ENCODE measurements at regions not wholly inside any gene's neighbourhood (a gene's known extent, or its start where the extent isn't known, plus 50 kb on each side); places are given as distances from the start of the nearest gene placed in this dataset.
A peak's percentile ranks its signal among the peaks of the same experiment; 100 is the strongest.

DNA sequence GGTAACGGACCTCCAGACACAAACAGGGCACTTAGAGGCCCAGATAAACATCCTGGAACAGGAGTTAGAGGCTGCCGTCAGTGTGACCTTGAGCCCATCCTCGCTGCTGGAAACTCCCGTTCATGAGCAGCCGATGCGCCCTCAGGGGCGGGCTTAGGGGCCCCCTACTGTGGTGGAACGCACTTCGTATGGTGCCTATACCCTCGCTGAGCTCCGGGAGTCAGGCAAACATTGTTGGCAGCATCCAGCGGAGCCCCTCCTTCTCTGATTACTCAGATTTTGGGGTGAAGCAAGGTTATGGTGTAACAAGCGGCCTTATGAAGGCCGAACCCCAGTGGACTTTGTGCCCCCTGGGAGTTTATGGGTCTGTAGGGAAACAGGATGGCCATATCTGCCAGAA is 205.3 kb upstream of the SYT4 start:
- DNase-seq, result no peak

DNA sequence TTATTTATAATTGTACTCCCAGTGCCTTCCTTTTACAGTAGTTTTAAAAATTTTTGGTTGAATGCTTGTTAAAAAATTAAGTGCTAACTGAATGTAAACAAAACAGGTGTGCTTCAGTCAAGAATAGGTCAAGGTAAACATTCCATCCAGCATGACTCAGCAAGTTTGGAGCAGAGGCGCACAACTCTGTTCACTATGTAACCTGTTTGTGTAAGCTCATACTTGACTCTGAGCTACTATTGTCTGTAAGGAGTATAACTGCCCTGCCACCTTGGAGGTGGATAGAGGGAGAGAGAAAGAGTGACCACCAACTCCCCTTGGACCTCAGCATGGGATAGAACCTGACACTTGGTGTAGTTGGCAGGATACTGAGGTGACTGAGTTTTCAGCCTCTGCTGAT is 207.4 kb upstream of the SYT4 start:
- no peak for DNase-seq

DNA sequence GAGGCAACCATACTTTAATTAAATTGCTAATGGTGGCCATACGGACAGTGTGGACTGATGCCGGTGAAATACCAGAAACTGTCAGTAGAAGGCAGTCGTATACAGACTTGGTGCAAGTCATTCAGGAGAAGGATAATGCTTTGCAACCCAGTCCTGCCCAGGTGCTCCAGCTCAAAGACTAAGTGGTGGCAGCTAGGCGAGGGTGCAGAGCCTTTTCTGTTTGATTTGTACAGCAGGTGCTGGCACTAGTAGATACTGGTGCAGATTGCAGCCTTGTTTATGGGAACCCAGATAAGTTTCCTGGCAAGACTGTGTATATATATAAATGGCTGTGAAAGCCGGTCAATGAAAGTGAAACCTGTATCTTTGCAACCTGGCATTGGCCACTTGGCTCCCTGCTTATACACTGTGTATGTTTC is 208.3 kb upstream of the SYT4 start:
- DNase-seq, result no peak

DNA sequence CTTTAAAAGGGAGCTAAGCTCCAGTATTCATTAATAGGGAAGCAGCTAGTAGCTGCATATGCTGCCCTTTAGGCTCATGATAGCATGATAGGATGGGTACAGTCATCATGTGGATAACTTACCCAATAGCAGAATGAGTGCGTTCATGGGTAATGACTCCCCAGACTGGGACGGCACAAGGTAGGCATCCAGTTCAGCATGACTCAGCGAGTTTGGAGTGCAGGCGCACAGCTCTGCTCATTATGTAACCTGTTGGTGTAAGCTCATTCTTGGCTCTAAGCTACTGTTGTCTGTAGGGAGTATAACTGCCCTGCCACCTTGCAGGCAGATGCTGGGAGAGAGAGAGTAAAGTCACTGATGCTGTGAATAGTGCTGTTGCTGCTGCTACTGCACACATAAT is 209.2 kb upstream of the SYT4 start:
- no peak for DNase-seq

DNA sequence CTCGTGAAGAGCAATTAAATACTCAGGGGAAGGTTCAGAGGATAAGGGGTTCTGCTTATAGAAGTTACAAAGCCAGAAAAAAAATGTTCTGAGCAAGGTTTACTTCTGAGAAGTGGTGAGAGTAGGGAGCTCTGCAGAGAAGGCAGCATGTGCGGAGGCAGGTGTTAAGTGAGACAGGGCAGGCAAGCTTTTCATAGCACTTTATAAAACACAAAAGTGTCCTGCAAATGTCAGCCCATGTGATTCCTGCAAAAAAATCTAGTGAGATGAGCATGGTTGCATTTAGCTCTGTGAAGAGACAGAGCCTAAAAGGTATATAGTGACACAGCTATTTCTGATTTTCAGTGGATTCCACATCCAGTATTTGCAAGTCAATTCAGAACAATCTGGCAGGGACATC is 223.8 kb upstream of the SYT4 start:
- DNase-seq, result no peak

DNA sequence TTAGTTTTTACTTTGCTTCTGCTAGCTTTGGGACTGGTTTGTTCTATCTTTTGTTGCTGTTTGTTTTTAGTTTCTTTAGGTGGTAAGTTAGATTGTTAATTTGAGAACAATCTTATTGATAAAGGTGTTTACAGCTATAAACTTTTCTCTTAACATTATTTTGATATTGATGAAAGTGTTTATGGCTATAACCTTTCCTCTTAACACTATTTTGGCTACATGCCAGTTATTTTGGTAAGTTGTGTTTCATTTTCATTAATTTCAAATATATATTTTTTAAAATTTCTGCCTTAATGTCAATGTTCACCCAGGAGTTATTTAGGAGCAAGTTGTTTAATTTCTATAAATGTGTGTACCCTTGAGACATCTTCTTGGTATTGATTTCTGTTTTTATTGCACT is 229.6 kb upstream of the SYT4 start:
- DNase-seq, result no peak

DNA sequence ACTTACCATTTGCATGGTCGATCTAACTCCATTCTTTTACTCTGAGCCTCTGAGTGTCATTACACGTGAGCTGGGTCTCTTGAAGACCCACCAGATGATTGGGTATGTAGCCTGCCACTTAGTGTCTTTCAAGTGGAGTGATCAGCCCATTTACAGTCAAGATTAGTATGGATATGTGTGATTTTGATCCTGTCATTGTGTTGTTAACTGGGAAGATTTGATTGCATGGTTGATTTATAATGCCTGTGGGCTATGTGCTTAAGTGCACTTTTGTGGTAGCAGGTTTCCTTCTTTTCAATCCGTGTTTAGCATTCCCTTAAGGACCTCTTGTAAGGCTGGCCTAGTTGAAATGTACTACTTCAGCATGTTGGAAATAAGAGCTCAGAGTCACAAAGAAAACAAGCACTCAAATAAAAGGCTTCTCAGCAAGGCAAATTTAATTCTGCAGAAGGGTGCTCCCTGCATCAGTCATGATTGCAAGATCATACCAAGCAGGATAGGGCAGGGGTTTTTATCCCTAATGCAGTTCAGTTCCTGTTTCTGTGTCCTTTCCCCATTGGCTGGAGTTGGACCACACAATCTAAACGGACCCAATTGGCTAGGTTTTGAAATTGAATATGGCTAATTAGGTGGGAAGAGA is 230.7 kb upstream of the SYT4 start:
- no peak for DNase-seq

DNA sequence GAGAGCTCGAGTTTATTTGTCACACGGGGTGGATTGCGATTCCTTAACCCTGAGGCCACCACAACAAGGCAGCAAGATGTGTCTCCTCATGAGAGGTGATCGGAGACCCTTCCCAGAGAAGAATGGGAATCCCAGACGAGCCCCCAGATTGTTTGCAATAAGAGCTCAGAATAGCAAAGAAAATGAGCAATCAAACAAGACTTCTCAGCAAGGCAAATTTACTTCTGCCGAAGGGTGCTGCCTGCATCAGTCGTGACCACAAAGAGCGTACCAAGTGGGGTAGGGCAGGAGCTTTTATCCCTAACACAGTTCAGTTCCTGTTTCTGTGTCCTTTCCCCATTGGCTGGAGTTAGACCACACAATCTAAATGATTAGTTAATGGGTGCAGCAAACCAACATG is 237.5 kb upstream of the SYT4 start:
- no peak for DNase-seq

DNA sequence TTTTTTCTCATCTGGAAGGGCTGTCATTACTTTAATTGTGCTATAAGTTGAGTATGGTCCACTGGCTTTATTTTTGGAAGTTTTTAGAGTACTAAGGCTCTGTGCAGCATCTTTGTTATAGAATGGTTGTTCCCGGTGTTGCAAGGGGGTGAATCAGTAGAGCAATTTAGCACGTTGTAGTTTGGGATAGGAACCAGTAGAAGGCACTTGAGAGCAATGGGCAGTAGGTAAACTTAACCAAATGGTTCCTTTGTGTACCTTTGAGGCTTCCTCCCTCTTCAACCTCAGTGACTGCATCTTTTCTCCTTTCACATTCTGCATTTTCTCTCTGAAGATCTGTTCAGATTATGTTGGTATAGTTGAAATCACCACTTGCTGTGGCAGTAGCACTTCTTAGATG is 238.2 kb upstream of the SYT4 start:
- no peak for DNase-seq

DNA sequence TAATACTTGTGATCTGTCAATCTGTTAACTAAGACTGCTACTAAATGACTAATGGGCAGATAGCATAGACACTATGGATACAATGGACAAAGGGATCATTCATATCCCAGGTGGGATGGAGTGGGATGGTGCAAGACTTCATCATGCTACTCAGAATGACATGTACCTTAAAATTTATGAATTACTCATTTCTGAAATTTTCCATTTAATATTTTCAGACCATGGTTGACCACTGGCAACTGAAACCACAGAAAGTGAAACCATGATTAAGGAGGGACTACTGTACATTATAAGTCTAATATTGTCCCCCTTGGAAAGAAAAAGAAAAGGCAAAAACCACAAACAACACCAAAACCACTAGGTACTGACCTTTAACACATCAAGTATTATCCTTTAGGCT is 247.0 kb upstream of the SYT4 start:
- DNase-seq, result no peak

DNA sequence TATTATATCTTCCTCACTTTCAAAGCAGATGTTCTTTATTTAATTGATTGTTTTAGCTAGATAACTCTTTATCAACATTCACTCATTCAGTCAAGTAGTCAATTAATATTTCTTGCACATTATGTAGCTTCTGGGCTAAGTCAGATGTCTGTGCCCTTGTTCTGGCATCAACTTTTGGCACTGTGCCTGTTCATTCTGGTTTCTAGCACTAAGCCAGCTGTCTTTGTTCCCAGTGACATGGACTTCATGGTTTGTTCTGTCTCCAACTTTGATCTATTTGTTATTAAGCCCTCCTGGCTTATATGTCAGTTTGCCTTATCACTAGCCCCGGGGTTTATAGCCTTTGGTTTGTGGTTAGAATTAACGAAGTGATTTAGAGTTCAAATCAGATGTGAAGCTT is 247.9 kb upstream of the SYT4 start:
- DNase-seq, result no peak

DNA sequence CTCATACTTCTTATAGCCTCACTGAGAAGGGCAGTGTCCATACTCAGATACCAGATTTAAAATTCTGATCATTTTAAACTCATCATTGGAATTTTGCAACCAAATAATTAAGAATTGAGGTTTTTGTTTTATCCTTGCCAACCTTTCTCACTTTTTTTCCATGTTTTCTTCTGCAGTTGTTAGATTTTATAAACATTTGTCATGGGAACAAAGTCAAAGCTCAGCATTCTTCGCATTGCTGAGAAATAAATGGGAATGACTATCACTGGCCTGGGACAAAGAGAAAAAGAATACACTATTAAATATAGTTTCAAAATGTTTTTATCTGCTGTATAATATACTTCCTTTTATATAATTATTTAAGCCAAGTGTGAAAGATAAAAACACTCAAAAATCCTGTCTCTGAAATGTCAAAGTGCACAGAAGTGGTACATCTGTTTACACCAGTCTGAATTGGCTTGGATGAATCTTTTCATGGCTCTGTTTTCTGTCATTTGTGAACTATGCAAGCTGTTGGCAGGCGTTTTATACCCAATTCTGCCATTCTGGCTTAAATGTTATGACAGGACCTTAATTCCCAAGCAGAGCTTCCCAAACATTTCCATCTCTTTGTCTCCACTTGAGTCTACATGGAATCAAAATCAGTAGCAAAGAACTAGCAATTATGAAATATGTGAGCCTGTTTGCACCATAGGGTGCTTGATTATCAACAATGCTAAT is 249.3 kb upstream of the SYT4 start:
- DNase-seq, result no peak

DNA sequence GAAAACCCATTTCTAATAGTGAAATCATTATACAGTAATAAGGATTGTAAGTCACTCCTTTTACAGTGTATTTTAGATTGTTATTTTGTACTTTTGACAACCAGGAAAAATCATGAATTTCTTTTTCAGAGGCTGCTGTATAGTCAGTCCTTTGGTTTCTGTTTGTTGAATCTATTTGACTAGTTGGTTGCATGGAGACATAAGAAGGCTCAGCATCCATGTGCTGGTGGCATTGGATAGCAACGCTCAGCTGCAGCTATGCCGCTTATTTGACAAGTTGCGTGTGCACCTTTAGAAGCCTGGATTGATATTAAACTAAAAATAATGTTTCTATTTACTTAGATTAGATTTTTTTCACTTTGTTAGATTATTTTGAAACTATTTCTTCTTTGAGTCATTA is 254.1 kb upstream of the SYT4 start:
- no peak for DNase-seq

DNA sequence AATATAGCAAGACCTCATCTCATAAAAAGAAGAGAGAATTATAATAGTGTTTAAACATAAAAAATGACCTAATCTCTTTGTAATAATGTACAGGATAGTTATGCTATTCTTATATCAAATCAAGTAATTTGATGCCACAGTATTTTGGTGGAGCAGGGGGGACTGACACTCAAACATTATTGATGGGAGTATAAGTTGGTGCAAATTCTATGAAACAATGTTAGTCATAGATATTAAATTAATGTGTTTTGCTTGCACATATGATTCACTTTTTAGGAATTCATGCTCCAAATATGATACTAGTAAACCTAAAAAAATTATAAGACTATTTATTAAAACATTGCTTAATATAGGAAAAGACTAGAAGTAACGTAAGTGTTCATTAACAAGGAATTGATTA is 256.1 kb upstream of the SYT4 start:
- DNase-seq, result no peak

DNA sequence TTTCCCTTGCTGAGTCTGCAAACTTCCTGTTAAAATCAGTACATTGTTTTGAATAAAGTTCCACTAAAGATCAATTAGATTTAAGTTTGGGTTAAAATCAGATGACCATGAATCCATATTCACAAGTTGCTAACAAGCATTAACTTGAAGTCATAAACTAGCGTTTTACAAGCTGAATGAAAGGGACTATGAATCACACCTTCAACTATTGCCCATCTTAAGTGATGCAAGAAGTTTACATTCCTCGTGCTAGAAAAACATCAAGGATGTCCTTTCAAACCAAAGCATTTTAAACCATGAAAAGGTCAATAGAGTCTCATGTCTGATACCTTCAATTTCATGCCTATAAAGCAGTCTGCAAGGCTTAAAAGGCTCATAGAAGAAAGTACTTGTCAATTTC is 257.2 kb upstream of the SYT4 start:
- no peak for DNase-seq

DNA sequence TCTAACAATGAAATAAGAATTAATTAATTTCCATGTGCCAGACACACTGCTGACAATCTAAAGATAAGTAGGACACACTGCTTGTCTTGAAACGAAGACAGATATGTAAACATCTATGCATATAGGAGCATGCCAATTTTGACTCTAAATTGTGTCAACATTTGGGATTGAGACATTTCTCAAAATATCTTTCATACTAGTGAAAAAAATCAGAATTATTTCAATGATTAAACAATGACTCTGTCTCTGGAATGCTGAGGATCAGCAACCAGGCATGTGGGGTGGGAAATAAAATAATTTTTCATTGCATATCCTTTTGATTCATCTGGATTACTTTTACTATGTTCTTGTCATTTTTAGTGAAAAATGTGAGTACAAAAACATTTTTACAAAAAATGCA is 262.6 kb upstream of the SYT4 start:
- no peak for DNase-seq

DNA sequence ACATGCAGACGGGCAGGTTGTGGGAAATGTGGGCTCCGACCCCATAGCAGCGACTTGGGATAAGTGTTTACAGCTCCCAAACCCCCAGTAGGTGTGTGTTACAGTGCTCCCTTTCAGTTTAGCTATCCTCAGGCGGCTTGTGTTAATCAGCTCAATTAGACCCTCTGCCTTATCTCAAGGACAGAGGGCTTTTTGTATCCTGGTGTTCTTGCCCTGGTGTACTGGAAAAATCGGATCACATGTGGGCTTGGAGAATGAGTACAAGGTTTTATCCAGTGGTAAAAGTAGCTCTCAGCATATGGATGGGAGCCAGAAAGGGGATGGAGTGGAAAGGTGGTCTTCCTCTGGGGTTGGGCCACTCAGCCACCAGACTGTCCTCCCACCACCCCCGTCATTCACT is 264.7 kb upstream of the SYT4 start:
- DNase-seq, result no peak

DNA sequence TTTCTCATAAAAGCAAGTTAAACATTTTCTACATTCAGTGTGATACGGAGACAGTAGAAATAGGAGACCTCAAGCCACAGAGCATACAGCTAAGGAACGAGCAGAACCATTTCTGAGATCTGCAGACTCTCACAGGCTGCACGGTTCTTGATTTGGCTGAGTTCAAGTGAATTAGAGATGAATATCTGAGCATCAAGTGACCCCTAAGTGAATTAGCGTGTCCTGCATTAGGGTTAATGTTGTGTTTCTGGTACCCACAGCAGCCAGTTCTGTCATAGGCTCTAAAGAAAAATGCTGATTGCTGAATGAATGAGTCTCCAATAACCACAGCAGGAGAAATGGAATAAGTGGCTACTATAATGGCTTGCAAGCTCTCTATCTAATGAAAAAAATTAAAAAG is 265.9 kb upstream of the SYT4 start:
- DNase-seq, result no peak

DNA sequence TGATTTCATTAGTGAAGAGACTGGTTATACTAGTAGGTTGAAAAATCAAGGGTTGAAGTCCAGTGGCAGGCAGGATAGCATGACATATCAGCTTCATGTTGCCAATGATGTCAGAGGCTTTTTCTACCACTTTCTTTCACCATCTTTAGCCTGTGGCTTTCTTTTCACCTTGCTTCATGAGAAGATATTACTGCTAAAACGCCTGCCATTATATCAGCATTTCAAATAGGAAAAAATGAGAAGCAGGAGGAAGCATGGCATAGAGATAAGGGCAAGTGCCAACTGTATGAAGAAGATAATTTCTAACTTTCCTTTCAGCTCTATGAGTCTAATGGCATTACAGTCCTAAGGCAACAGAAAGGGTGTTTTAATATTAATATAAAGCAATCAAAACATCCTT is 270.2 kb upstream of the SYT4 start:
- no peak for DNase-seq

DNA sequence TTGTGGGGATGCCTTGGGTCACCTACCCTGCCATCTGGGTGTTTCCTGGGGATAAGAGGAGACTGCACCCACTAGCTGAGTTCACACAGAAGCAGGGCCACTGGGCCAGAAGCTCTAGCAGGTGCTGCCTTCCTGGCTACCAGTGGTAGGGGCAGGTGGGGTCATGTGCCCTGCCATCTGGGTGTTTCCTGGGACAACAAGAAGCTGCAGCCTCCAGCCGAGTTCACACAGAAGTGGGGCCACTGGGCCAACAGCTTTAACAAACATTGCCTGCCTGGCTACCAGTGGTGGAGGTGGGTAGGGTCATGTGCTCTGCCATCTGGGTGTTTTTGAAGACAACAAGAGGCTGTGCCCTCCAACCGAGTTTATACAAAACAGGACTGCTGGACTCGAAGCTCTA is 282.2 kb upstream of the SYT4 start:
- DNase-seq, result no peak

DNA sequence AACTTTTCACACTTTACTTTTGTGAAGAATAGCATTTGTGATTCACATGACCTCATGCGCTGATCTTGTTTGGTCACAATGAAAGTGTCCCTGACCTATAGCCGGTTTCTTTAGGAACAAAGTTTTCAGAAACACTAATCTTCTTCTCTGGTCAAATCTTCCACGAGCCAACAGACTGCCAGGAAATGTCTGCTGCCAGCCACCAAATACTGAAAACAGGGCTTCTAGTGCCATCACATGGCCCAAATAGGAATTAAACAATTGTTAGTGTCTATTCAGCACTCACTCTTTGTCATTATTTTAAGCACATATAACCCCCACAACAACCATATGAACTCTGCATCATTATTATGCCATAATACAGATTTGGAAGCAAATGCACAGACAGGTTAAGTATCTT is 286.5 kb upstream of the SYT4 start:
- DNase-seq, result no peak

DNA sequence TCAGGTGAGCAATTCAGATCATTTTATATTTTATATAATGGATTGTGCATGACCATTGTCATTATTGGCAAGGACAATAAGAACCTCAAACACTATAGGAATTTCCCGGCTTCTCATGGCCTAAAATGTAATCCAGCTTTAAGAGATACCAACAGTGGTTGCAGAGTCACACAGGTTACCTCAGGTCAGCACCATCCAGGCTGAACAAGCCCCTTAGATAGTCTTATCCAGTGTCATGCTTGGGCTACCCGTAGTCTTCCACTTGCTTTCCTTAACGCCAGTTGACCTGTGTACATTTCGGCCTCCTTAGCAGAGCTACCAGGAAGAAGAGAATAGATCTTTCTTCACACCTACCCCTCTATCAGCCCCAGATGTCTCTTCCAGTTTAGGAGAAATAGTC is 293.3 kb upstream of the SYT4 start:
- DNase-seq, result no peak

DNA sequence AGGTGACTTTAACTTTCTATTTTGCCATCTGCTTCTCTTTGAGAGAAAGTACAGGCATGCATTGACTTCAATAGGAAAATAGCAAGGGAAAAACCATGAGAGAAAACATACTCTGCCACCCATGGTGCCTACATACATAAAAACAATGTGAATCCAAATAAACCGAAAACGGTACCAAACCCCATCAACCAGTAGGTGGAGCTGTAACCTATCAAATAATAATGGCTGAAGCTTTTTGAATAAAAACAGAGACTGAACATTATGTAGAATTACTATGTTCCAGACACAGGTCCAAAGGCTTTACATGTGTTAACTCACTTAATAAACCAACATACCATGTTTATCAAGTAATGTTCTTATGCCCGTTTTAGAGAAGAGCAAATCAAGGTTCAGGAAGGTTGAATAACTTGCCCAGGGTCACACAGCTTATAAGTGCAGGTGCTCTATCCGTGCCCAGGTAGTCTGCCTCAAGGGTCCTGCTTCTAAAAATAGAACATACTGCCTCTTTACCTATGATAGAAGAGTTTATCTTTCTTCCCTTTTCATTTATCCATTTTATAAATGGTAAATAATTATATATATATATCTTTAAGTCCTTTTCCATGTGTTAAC is 293.9 kb upstream of the SYT4 start:
- peak; percentile 4 for DNase-seq

DNA sequence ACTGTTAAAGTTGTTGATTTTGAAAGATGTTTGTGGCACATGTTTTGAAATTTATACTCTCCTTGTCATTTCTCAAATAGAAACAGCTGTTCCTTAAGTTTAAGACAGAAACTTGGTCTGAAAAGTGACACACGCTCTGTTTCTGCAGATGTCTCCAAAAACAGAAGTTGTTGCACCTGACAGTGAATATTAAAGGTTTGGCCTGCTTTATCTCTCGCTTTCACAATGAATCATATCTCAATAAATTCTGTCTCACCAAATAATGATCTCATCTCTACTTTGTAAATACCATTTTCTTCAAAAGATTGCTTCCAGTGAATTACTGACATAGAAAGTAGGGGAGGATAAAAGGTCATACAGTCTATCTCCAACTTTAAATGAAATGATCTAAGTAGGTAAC is 294.9 kb upstream of the SYT4 start:
- DNase-seq, result no peak

DNA sequence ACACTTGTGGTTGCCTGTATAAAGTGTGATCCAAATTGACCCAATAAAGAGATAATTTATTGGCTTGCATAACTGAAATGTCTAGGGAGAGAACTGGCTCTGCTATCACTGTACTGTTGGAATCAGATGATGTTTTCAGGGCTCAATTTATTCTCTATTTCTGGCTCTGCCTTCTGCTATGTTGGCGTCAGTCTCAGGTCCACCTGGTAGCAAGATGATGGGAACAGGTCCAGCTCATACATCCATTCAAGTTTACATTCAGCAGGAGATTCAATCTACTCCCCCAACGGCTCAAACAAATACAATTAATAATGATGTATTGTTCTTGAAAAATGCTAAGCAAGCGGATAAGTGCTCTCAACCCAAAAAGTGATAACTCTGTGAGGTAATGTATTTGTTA is 297.7 kb upstream of the SYT4 start:
- no peak for DNase-seq
